ENCODE measurements at regions not wholly inside any gene's neighbourhood (a gene's known extent, or its start where the extent isn't known, plus 50 kb on each side); places are given as distances from the start of the nearest gene placed in this dataset.

GRCh38 chr1:9475061-9475627 lies 64.1 kb upstream of the SLC25A33 start:
- Histone ChIP-seq H3K27me3 (ENCODE audit: insufficient read depth) (no peaks in the 10 kb centered on the region), H3F3A (replicated peaks; ENCODE audit: low read depth) (peaks cover 7% of the 10 kb centered on the region; the same call in 1 of the 2 replicates), H2AFZ (peak overlapping the region; percentile 23; the same call in 1 of the 2 replicates), H3K4me3 (no peak overlapping the region), H4K20me1 (replicated peaks; ENCODE audit: insufficient read depth) (no peaks in the 10 kb centered on the region), H3K4me1 (ENCODE audit: insufficient read depth) (no peaks in the 10 kb centered on the region), H3K36me3 (ENCODE audit: insufficient read depth) (no peaks in the 10 kb centered on the region), H3K9me2 (ENCODE audit: insufficient read depth) (no peaks in the 10 kb centered on the region), H3K79me2 (replicated peaks; ENCODE audit: insufficient read depth) (no peaks in the 10 kb centered on the region), H3K4me2 (no peak overlapping the region), H3K27ac (ENCODE audit: low read depth) (no peak overlapping the region)
- TF ChIP-seq POLR2AphosphoS5 (IDR thresholded peaks at IDR 0.05; ENCODE audit: low read depth) = no peak
- TF ChIP-seq JUNB (IDR thresholded peaks at IDR 0.05; ENCODE audit: unreplicated experiment) = no peak
- TF ChIP-seq ZNF114 (CRISPR knock-in tag; IDR thresholded peaks at IDR 0.05) = no peak
- no peak for TF ChIP-seq CREB1 (CRISPR knock-in tag; IDR thresholded peaks at IDR 0.05; ENCODE audit: low read depth)
- TF ChIP-seq NANOG (IDR thresholded peaks at IDR 0.05; ENCODE audit: borderline replicate concordance) = no peak
- Mint-ChIP-seq H3K27me3 (ENCODE audit: insufficient read depth, low read depth, poor library complexity) (no peaks in the 10 kb centered on the region), H3K27ac (no peak overlapping the region), H3K4me1 (no peaks in the 10 kb centered on the region), H3K36me3 (ENCODE audit: low read depth) (no peaks in the 10 kb centered on the region), H3K4me3 (no peak overlapping the region), H3K9me3 (no peaks in the 10 kb centered on the region)
- ATAC-seq (no peak), DNase-seq (ENCODE audit: low spot score) (no peak)

- no peaks in the 10 kb centered on the region for H3K4me1 ChIP-seq (ENCODE audit: insufficient read depth)
- peaks cover 7% of the 10 kb centered on the region; the same call in 1 of the 2 replicates for H3F3A ChIP-seq (replicated peaks; ENCODE audit: low read depth)
- H3K4me3 Mint-ChIP-seq = no peak overlapping the region
- no peak overlapping the region for H3K27ac Mint-ChIP-seq
- H3K36me3 Mint-ChIP-seq (ENCODE audit: low read depth) = no peaks in the 10 kb centered on the region
- H3K36me3 ChIP-seq (ENCODE audit: insufficient read depth) = no peaks in the 10 kb centered on the region
- H3K79me2 ChIP-seq (replicated peaks; ENCODE audit: insufficient read depth) = no peaks in the 10 kb centered on the region
- H3K27me3 Mint-ChIP-seq (ENCODE audit: insufficient read depth, low read depth, poor library complexity) = no peaks in the 10 kb centered on the region
- no peak for ATAC-seq
- no peaks in the 10 kb centered on the region for H3K9me3 Mint-ChIP-seq
- H4K20me1 ChIP-seq (replicated peaks; ENCODE audit: insufficient read depth) = no peaks in the 10 kb centered on the region
- no peak for DNase-seq (ENCODE audit: low spot score)
- no peak overlapping the region for H3K4me2 ChIP-seq
- H3K27ac ChIP-seq (ENCODE audit: low read depth) = no peak overlapping the region
- no peak overlapping the region for H3K4me3 ChIP-seq
- H3K9me2 ChIP-seq (ENCODE audit: insufficient read depth) = no peaks in the 10 kb centered on the region
- H2AFZ ChIP-seq = no peak overlapping the region
- no peaks in the 10 kb centered on the region for H3K4me1 Mint-ChIP-seq
- H3K27me3 ChIP-seq (ENCODE audit: insufficient read depth) = no peaks in the 10 kb centered on the region
- TF ChIP-seq POLR2AphosphoS5 (IDR thresholded peaks at IDR 0.05; ENCODE audit: low read depth) (no peak), ETS1 (IDR thresholded peaks at IDR 0.05) (no peak), CTCF (conservative IDR thresholded peaks at IDR 0.05; ENCODE audit: low read depth in 2 of 2) (no peak), CREB1 (CRISPR knock-in tag; IDR thresholded peaks at IDR 0.05; ENCODE audit: low read depth) (no peak), ZNF462 (CRISPR knock-in tag; IDR thresholded peaks at IDR 0.05) (no peak), EZH2phosphoT487 (IDR thresholded peaks at IDR 0.05; ENCODE audit: unreplicated experiment) (no peak), ZNF331 (CRISPR knock-in tag; IDR thresholded peaks at IDR 0.05; ENCODE audit: low read depth) (no peak), JUNB (IDR thresholded peaks at IDR 0.05; ENCODE audit: unreplicated experiment) (no peak)
Measured at GRCh38 chr1:9476790-9477463, 62.3 kb upstream of the SLC25A33 start.

All from GM23338 (cell line).